ENCODE measurements at regions not wholly inside any gene's neighbourhood (a gene's known extent, or its start where the extent isn't known, plus 50 kb on each side); places are given as distances from the start of the nearest gene placed in this dataset.

GRCh38 chr2:136490100-136490499 is 275.2 kb upstream of the THSD7B start:
- Histone ChIP-seq H3K27me3 (ENCODE audit: insufficient read depth, low read length) (no peaks in the 10 kb centered on the region), H3K79me2 (ENCODE audit: insufficient read depth, low read length) (no peaks in the 10 kb centered on the region), H3K9me3 (ENCODE audit: insufficient read depth, low read depth, low read length) (no peaks in the 10 kb centered on the region), H2AFZ (ENCODE audit: low read depth, low read length) (no peak overlapping the region), H3K4me2 (ENCODE audit: low read length) (no peak overlapping the region), H3K36me3 (ENCODE audit: insufficient read depth, low read length) (no peaks in the 10 kb centered on the region), H3K9ac (ENCODE audit: low read length) (no peak overlapping the region), H4K20me1 (ENCODE audit: insufficient read depth, low read length) (no peaks in the 10 kb centered on the region), H3K27ac (ENCODE audit: low read depth, low read length) (no peak overlapping the region), H3K4me1 (ENCODE audit: insufficient read depth, low read length) (no peaks in the 10 kb centered on the region), H3K4me3 (ENCODE audit: insufficient read depth, low read depth, low read length) (no peak overlapping the region)
- TF ChIP-seq, protein P1, sequence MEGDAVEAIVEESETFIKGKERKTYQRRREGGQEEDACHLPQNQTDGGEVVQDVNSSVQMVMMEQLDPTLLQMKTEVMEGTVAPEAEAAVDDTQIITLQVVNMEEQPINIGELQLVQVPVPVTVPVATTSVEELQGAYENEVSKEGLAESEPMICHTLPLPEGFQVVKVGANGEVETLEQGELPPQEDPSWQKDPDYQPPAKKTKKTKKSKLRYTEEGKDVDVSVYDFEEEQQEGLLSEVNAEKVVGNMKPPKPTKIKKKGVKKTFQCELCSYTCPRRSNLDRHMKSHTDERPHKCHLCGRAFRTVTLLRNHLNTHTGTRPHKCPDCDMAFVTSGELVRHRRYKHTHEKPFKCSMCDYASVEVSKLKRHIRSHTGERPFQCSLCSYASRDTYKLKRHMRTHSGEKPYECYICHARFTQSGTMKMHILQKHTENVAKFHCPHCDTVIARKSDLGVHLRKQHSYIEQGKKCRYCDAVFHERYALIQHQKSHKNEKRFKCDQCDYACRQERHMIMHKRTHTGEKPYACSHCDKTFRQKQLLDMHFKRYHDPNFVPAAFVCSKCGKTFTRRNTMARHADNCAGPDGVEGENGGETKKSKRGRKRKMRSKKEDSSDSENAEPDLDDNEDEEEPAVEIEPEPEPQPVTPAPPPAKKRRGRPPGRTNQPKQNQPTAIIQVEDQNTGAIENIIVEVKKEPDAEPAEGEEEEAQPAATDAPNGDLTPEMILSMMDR (IDR thresholded peaks at IDR 0.05; ENCODE audit: insufficient read depth, low read depth, low read length): no peak
- Mint-ChIP-seq H3K36me3 (ENCODE audit: low read depth, unreplicated experiment) (no peaks in the 10 kb centered on the region), H3K4me3 (ENCODE audit: unreplicated experiment) (no peak overlapping the region), H3K27me3 (ENCODE audit: low read depth, unreplicated experiment) (peaks cover 7% of the 10 kb centered on the region), H3K9me3 (ENCODE audit: unreplicated experiment) (no peaks in the 10 kb centered on the region), H3K27ac (ENCODE audit: unreplicated experiment) (no peak overlapping the region), H3K4me1 (ENCODE audit: low read depth, unreplicated experiment) (peaks cover 7% of the 10 kb centered on the region)
- DNase-seq (ENCODE audit: low read depth) (no peak), FAIRE-seq (no peak)

DNA sequence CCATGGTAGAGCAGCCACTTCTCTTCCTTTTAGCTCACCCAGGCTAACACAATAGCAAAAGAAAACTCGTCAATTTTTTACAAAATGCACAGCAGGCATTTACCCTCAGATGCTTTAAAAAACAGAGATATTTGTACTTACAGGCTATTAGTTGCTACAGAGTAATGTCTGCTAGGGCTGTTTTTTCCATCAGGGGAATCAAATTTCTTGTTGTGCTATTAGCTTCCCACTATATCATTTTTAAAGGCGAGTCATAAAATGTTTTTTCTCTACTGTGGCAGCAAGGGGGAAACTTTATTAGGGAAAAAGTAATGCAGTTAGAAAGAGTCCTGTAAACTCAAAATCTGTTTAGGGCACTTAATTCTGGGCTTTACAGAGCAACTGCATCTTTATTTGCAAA is 277.9 kb upstream of the THSD7B start:
- no peak overlapping the region for H3K4me2 ChIP-seq (ENCODE audit: low read length)
- no peaks in the 10 kb centered on the region for H3K9me3 ChIP-seq (ENCODE audit: insufficient read depth, low read depth, low read length)
- Mint-ChIP-seq H3K27me3 (ENCODE audit: low read depth, unreplicated experiment) (peaks cover 4% of the 10 kb centered on the region), H3K36me3 (ENCODE audit: low read depth, unreplicated experiment) (no peaks in the 10 kb centered on the region), H3K4me3 (ENCODE audit: unreplicated experiment) (no peak overlapping the region), H3K27ac (ENCODE audit: unreplicated experiment) (no peak overlapping the region), H3K4me1 (ENCODE audit: low read depth, unreplicated experiment) (peaks cover 7% of the 10 kb centered on the region), H3K9me3 (ENCODE audit: unreplicated experiment) (no peaks in the 10 kb centered on the region)
- no peak for DNase-seq (ENCODE audit: low read depth)
- no peaks in the 10 kb centered on the region for H3K36me3 ChIP-seq (ENCODE audit: insufficient read depth, low read length)
- H3K4me1 ChIP-seq (ENCODE audit: insufficient read depth, low read length): no peaks in the 10 kb centered on the region
- no peak overlapping the region for H3K4me3 ChIP-seq (ENCODE audit: insufficient read depth, low read depth, low read length)
- H4K20me1 ChIP-seq (ENCODE audit: insufficient read depth, low read length): no peaks in the 10 kb centered on the region
- no peak for FAIRE-seq
- no peaks in the 10 kb centered on the region for H3K79me2 ChIP-seq (ENCODE audit: insufficient read depth, low read length)
- H3K9ac ChIP-seq (ENCODE audit: low read length): no peak overlapping the region
- H3K27me3 ChIP-seq (ENCODE audit: insufficient read depth, low read length): no peaks in the 10 kb centered on the region
- no peak overlapping the region for H3K27ac ChIP-seq (ENCODE audit: low read depth, low read length)
- no peak for TF ChIP-seq EZH2 (IDR thresholded peaks at IDR 0.05; ENCODE audit: insufficient read depth, low read length)
- no peak overlapping the region for H2AFZ ChIP-seq (ENCODE audit: low read depth, low read length)

- Histone ChIP-seq H3K9ac (ENCODE audit: low read length) (no peak overlapping the region), H2AFZ (ENCODE audit: low read depth, low read length) (no peak overlapping the region), H4K20me1 (ENCODE audit: insufficient read depth, low read length) (no peaks in the 10 kb centered on the region), H3K27me3 (ENCODE audit: insufficient read depth, low read length) (no peaks in the 10 kb centered on the region), H3K27ac (ENCODE audit: low read depth, low read length) (no peak overlapping the region), H3K36me3 (ENCODE audit: insufficient read depth, low read length) (no peaks in the 10 kb centered on the region), H3K4me3 (ENCODE audit: insufficient read depth, low read depth, low read length) (no peak overlapping the region), H3K9me3 (ENCODE audit: insufficient read depth, low read depth, low read length) (no peaks in the 10 kb centered on the region), H3K4me1 (ENCODE audit: insufficient read depth, low read length) (no peaks in the 10 kb centered on the region), H3K79me2 (ENCODE audit: insufficient read depth, low read length) (no peaks in the 10 kb centered on the region), H3K4me2 (ENCODE audit: low read length) (no peak overlapping the region)
- no peaks in the 10 kb centered on the region for H3K9me3 Mint-ChIP-seq (ENCODE audit: unreplicated experiment)
- FAIRE-seq (no peak), DNase-seq (ENCODE audit: low read depth) (no peak)
- peaks cover 3% of the 10 kb centered on the region for H3K4me1 Mint-ChIP-seq (ENCODE audit: low read depth, unreplicated experiment)
- no peak overlapping the region for H3K27ac Mint-ChIP-seq (ENCODE audit: unreplicated experiment)
- no peaks in the 10 kb centered on the region for H3K36me3 Mint-ChIP-seq (ENCODE audit: low read depth, unreplicated experiment)
- no peak overlapping the region for H3K4me3 Mint-ChIP-seq (ENCODE audit: unreplicated experiment)
- no peak for TF ChIP-seq EZH2 (IDR thresholded peaks at IDR 0.05; ENCODE audit: insufficient read depth, low read length)
- TF ChIP-seq, protein P1 (IDR thresholded peaks at IDR 0.05; ENCODE audit: insufficient read depth, low read depth, low read length): no peak
- no peaks in the 10 kb centered on the region for H3K27me3 Mint-ChIP-seq (ENCODE audit: low read depth, unreplicated experiment)
Measured at GRCh38 chr2:136486115-136486514, 279.2 kb upstream of the THSD7B start.
